ENCODE measurements at regions not wholly inside any gene's neighbourhood (a gene's known extent, or its start where the extent isn't known, plus 50 kb on each side); places are given as distances from the start of the nearest gene placed in this dataset.

DNA sequence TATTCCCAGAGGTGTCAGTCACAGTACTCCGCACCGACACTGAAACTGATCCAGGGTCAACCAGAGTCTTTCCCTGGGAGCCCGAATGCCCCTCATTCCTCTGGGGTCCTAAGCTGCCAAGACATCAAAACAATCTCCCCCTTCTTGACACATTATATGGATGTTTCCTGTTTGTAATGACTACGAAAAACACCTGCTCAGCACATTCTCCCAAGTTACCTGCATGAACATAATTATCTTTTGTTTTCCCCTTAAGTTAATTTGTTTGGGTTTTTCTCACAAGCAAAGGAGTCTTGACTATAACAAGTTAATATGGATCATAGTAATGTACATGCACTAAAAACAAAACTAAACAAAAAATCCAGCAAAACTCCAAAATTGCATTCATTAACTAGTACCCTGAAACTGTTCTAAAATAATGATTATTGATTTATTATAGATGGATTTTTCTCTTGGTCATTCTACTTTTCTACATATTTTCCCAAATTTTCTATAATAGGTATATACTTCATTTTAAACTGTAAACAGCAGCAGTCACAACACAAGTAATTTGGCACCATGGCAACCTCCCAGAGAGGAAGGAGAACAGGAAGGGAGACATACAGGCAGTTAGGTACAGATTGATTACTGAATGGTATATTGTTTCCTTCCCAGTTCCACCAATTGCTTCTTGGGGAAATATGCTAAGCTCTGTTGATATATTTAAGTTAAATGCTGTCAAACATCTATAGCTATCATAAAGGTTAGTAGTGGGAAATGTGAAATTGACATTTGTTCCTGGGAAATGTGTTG, 631.5 kb downstream of the METTL15 start:
- no peak overlapping the region for H3K4me3 ChIP-seq (ENCODE audit: low read depth, low read length)
- no peak for TF ChIP-seq CTCF (IDR thresholded peaks at IDR 0.05; ENCODE audit: borderline replicate concordance, insufficient read depth, low read depth, low read length)

GRCh38 chr11:28738549-28738948, 630.4 kb downstream of the METTL15 start:
- TF ChIP-seq CTCF (IDR thresholded peaks at IDR 0.05; ENCODE audit: borderline replicate concordance, insufficient read depth, low read depth, low read length) = no peak

GRCh38 chr11:28736256-28736655, 628.1 kb downstream of the METTL15 start:
- no peak for TF ChIP-seq CTCF (IDR thresholded peaks at IDR 0.05; ENCODE audit: borderline replicate concordance, insufficient read depth, low read depth, low read length)
- no peak overlapping the region for H3K4me3 ChIP-seq (ENCODE audit: low read depth, low read length)

More at GRCh38 chr11:28738549-28738948, 630.4 kb downstream of the METTL15 start:
- no peak overlapping the region for H3K4me3 ChIP-seq (ENCODE audit: low read depth, low read length)

DNA sequence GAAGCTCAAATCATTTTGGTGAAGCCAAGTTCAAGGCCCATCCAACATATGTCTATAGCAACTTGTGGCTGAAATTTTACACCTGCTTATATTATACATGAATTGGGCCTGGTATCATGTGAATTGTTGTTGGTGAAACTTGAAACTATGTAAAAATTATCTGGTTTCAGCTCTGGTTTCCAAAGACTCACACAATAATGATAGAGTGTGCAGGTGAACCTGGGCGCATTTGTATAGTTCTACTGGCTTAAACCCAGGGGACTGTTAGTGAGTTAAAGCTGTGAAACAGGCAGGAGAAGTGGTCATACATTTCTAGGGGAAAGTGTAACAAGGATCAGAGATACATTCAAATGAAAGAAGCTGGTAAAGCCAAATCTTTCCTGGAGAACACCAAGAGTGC, 627.3 kb downstream of the METTL15 start:
- TF ChIP-seq CTCF (IDR thresholded peaks at IDR 0.05; ENCODE audit: borderline replicate concordance, insufficient read depth, low read depth, low read length) = no peak
- no peak overlapping the region for H3K4me3 ChIP-seq (ENCODE audit: low read depth, low read length)

DNA sequence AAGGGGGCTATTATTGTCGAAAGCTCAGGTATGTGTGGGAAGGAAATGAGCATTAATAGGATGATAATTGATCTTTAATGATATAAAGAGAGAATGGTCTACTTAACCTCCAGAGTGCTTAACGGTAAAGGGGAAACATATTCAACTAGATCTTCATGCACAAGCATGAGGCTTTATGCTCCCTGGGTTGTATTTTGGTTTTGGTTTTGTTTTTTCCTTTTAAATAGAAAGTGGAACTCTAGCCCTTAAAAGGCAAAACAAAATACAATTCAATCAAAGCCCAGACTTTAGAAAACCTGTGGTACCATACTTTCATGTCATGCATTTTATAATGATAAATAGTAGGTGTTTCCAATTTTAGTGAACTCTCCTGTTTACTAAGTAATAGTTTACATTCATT, 622.7 kb downstream of the METTL15 start:
- H3K4me3 ChIP-seq (ENCODE audit: low read depth, low read length) = no peak overlapping the region
- TF ChIP-seq CTCF (IDR thresholded peaks at IDR 0.05; ENCODE audit: borderline replicate concordance, insufficient read depth, low read depth, low read length) = no peak

DNA sequence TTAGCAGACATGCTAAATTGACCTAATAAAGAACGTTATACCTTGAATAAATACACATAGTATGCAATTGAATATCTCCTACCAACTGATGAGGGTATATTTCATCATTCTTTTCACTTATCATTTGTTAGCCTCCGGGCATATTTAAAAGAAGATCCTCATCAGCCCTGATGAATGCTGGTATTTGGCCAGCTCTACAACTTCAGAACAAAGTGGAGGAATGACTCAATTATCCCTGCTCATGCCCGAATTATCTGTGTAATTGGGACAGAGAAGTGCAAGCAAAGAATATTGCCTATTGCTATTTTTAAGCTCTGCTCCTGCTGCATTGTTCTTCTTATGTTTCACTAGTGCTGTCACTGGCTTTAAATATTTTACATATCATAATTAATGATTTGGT, 622.1 kb downstream of the METTL15 start:
- H3K4me3 ChIP-seq (ENCODE audit: low read depth, low read length) = no peak overlapping the region
- no peak for TF ChIP-seq CTCF (IDR thresholded peaks at IDR 0.05; ENCODE audit: borderline replicate concordance, insufficient read depth, low read depth, low read length)

GRCh38 chr11:28729339-28729738, 621.2 kb downstream of the METTL15 start:
- no peak for TF ChIP-seq CTCF (IDR thresholded peaks at IDR 0.05; ENCODE audit: borderline replicate concordance, insufficient read depth, low read depth, low read length)

More at GRCh38 chr11:28729339-28729738, 621.2 kb downstream of the METTL15 start:
- no peak overlapping the region for H3K4me3 ChIP-seq (ENCODE audit: low read depth, low read length)
